Central memory CD8-positive, alpha-beta T cell (primary cell): ENCODE measurements at regions not wholly inside any gene's neighbourhood (a gene's known extent, or its start where the extent isn't known, plus 50 kb on each side); places are given as distances from the start of the nearest gene placed in this dataset.
"Not testable (repeated sequence)": the region's sequence is repeated elsewhere in the genome, so short reads cannot be mapped to it uniquely, and the experiment has no call there.

Experiments
- ATAC-seq: fragments of 150-1000 bp; cut with Tn5 transposase; replicated peaks from 2 replicates; pipeline ENCODE4 v1.10.0; 2022; ENCODE audit warnings: mild to moderate bottlenecking, moderate FRiP score, moderate number of reproducible peaks; ENCODE audit not compliant: poor library complexity, severe bottlenecking; ENCODE audit errors: extremely low read depth
- DNase-seq, 2 donors: peaks; one replicate each; pipeline ENCODE4 v3.0.0; 2021; ENCODE audit warnings: low spot score in 2 of 2
- H3K27ac Mint-ChIP-seq: one replicate; pipeline ENCODE4 v1.8.0; 2022; ENCODE audit warnings: low read depth, mild to moderate bottlenecking, moderate library complexity, mixed read lengths
- H3K27me3 Mint-ChIP-seq: one replicate; pipeline ENCODE4 v1.8.0; 2022; ENCODE audit warnings: mixed read lengths
- H3K36me3 Mint-ChIP-seq: one replicate; pipeline ENCODE4 v1.8.0; 2022; ENCODE audit warnings: mild to moderate bottlenecking, moderate library complexity, mixed read lengths; ENCODE audit not compliant: insufficient read depth
- H3K4me1 Mint-ChIP-seq: one replicate; pipeline ENCODE4 v1.8.0; 2022; ENCODE audit warnings: mixed read lengths
- H3K4me3 Mint-ChIP-seq: one replicate; pipeline ENCODE4 v1.8.0; 2022; ENCODE audit warnings: mild to moderate bottlenecking, moderate library complexity, mixed read lengths
- H3K9me3 Mint-ChIP-seq: one replicate; pipeline ENCODE4 v1.8.0; 2022; ENCODE audit warnings: mixed read lengths

DNA sequence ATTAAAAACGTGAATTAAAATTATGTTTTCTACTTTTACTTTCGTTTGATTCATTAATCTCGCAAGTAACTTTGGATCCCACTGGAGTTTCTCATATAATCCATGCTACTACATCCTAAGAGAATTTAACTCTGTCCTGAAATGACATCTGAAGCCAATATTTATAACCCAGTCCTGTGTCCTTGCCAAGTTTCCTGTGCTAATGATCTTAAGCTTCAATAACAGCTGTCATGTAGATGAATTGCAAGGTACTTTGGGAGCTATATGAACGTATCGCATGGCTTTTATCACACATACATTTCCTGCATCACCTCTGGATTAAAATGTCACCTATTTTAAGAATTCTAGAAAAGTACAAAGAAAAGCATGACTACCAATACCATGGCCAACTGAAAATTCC, 833.8 kb upstream of the CITED2 start:
- H3K36me3 Mint-ChIP-seq: no peaks in the 10 kb centered on the region

DNA sequence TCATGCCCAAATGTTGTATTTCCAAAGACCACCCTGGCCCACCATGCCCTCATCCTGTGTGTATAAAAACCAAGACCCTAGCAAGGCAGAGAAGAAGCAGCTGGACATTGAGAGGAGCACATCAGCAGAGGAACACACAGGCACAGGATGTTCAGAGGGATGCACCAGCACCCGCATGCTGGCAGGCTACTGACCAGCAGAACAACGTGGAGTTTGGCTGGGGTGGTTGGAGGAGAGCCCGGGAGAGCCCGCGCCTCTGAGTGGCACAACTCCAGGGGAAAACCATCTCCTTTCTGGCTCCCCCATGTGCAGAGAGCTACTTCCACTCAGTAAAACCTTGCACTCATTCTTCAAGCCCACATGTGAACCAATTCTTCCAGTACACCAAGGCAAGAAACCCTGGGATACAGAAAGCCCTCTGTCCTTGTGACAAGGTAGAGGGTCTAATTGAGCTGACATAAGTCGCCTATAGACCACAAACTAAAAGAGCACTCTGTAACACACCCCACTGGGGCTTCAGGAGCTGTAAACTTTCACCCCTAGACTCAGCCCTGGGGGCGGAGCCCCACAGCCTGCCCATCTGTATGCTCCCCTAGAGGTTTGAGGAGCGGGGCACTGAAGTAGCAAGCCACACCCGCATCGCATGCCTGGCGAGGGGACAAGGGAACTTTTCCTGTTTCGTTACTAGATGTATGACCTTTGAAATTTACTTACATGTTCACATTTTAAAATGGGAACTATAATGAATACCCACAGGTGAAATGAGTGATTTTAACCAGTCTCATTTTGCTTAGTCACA, 831.5 kb upstream of the CITED2 start:
- Mint-ChIP-seq H3K9me3 (no peaks in the 10 kb centered on the region), H3K27me3 (no peaks in the 10 kb centered on the region), H3K27ac (no peak overlapping the region), H3K36me3 (no peaks in the 10 kb centered on the region), H3K4me1 (no peaks in the 10 kb centered on the region), H3K4me3 (no peak overlapping the region)
- DNase-seq (no peak), ATAC-seq (no peak)

More for the DNA sequence above, 833.8 kb upstream of the CITED2 start:
- no peaks in the 10 kb centered on the region for H3K4me1 Mint-ChIP-seq
- no peaks in the 10 kb centered on the region for H3K27me3 Mint-ChIP-seq
- ATAC-seq (no peak), DNase-seq (no peak)
- no peak overlapping the region for H3K4me3 Mint-ChIP-seq
- H3K9me3 Mint-ChIP-seq: no peaks in the 10 kb centered on the region
- H3K27ac Mint-ChIP-seq: no peak overlapping the region

DNA sequence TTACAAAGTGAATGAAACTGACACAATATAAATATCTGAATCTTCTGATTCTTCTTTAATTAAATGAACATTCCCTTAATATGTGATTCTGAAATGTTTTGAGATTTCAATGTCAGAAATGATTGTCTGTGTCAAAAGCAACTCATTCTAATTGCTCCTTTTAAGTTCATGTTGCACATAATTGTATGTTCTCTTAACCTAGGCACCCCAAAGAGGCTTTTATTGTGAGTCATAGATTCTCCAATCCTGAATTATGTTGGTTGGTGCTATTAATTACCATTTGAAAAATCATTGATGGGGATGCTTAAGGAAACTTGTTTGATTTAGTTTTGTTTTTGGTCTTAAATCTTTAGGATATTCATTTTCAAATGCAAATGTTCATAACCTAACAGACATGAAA, 829.7 kb upstream of the CITED2 start:
- H3K27ac Mint-ChIP-seq: no peak overlapping the region
- H3K4me3 Mint-ChIP-seq: no peak overlapping the region

DNA sequence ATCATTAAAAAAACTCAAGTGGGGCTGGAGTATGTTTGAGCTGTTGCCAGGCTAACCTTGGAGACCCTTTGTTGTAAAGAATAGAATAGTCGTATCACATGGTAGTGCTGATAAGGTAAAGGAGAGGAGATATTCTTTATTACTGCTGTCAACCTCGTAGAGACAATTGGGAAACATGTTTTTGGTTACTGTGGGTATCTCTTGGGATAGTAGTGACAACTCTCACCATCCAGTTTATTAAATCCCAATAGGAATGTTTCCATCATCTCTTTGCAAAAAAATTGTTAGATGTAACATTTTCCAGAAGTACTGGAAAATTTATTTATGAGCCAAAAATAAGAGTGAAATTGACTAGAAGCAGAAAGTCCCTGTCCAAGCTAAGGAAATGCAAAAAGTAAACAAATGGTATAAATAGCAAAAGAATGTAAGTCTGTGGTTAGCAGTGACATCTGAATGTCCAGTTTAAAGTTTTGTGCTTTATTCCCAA, 829.3 kb upstream of the CITED2 start:
- Mint-ChIP-seq H3K27ac (no peak overlapping the region), H3K36me3 (no peaks in the 10 kb centered on the region), H3K27me3 (no peaks in the 10 kb centered on the region), H3K9me3 (no peaks in the 10 kb centered on the region), H3K4me3 (no peak overlapping the region), H3K4me1 (no peaks in the 10 kb centered on the region)
- ATAC-seq (no peak), DNase-seq (no peak)

More for the DNA sequence above, 829.7 kb upstream of the CITED2 start:
- ATAC-seq: no peak
- Mint-ChIP-seq H3K27me3 (no peaks in the 10 kb centered on the region), H3K36me3 (no peaks in the 10 kb centered on the region), H3K4me1 (no peaks in the 10 kb centered on the region), H3K9me3 (no peaks in the 10 kb centered on the region)
- no peak for DNase-seq

DNA sequence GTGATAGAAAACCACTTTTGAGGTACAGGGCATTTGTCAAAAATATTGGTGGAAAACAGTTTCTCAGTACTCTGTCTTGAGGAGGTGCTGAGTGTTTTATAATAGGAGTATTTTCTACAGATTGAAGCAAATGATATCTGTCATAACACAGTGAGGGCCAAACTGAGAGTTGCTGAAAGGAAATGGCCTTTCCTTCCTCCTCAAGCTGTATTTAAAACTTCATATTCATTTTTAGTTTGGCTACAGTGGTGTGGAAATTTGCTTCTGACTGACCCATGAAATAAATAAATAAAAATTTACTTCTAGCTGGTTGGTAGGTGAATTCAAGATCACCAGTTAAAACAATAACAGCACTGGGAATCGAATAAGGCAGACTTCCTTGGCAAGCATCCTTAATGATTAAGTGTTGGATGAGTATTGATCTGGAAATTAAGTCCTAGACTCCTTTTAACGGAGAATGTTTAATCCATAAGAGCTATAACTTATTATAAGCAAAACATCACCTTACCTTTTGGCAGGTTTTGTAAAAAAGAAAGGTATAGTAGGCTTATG, 828.6 kb upstream of the CITED2 start:
- Mint-ChIP-seq H3K36me3 (no peaks in the 10 kb centered on the region), H3K4me3 (no peak overlapping the region), H3K27ac (no peak overlapping the region), H3K4me1 (no peaks in the 10 kb centered on the region), H3K27me3 (no peaks in the 10 kb centered on the region), H3K9me3 (no peaks in the 10 kb centered on the region)
- ATAC-seq (no peak), DNase-seq (no peak)

DNA sequence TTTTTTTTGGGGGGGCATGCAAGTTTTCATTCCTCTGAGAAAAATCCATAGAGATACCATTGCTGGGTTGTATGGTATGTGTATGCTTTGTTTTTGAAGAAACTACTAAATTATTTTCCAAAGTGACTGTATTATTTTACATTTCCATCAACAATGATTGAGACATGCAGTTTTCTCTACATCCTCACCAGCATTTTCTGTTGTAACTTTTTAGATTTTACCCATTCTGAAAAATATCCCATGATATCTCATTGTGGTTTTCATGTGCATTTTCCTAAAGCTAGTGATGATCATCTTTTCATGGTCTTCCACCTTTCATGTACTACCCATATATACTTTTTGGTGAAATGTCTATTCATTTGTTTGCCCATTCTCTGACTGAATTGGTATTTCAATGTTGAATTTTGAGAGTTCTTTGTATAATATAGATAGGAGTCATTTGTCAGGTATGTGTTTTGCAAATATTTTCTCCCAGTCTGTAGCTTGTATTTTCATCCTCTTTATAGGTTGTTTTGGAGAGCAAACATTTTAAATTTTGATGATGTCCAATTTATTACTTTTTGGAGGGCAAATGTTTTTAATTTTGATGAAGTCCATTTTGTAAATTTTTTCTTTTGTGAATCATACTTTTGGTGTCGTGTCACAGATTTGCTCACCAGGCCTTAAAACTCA, 827.5 kb upstream of the CITED2 start:
- H3K4me3 Mint-ChIP-seq: no peak overlapping the region
- H3K27me3 Mint-ChIP-seq: no peaks in the 10 kb centered on the region
- ATAC-seq: no peak

DNA sequence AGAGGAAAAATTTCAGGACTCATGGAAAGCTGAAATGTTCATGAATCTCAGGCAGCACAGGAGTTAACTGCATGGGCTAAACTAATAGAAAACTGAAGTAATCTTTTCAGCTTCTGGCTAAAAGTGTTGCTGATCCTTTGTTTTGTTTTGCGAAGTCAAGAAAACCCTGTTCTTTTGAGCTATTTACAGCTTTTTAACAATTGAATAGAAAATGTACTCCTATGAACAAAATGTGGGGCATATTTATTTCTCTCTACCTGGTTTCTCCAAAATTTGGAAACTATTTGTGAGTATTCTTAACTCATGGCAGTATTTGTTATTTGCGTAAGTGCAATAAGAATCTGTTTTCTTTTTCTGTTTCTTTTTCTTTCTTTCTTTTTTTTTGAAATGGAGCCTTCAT, 818.8 kb upstream of the CITED2 start:
- Mint-ChIP-seq H3K4me1 (no peaks in the 10 kb centered on the region), H3K27ac (no peak overlapping the region), H3K4me3 (no peak overlapping the region), H3K9me3 (no peaks in the 10 kb centered on the region), H3K27me3 (peaks cover 23% of the 10 kb centered on the region), H3K36me3 (no peaks in the 10 kb centered on the region)
- DNase-seq (no peak), ATAC-seq (no peak)

More for the DNA sequence above, 827.5 kb upstream of the CITED2 start:
- DNase-seq: no peak
- H3K4me1 Mint-ChIP-seq: no peaks in the 10 kb centered on the region
- no peaks in the 10 kb centered on the region for H3K9me3 Mint-ChIP-seq
- no peaks in the 10 kb centered on the region for H3K36me3 Mint-ChIP-seq
- no peak overlapping the region for H3K27ac Mint-ChIP-seq

DNA sequence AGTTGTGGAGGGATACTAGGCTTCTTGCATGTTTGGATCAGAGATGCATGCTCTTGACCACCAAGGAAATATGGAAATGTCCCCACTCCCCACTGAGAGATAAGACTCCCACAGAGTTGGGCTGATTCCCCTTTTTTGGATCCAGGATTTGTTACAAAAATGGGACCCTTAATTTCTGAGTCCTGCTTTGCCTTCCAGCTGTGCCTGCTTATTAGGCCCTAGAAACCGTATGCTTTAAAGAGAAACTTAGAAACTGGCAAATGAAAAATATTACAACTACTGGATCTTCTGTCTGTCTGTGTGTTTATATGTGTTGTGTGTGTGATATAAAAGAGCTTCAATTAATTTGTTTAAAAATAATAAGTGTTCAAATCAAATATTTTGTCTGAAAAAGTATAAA, 817.6 kb upstream of the CITED2 start:
- Mint-ChIP-seq H3K27me3 (peaks cover 23% of the 10 kb centered on the region), H3K9me3 (no peaks in the 10 kb centered on the region), H3K4me3 (no peak overlapping the region), H3K36me3 (no peaks in the 10 kb centered on the region), H3K27ac (no peak overlapping the region), H3K4me1 (no peaks in the 10 kb centered on the region)
- ATAC-seq (no peak), DNase-seq (no peak)

DNA sequence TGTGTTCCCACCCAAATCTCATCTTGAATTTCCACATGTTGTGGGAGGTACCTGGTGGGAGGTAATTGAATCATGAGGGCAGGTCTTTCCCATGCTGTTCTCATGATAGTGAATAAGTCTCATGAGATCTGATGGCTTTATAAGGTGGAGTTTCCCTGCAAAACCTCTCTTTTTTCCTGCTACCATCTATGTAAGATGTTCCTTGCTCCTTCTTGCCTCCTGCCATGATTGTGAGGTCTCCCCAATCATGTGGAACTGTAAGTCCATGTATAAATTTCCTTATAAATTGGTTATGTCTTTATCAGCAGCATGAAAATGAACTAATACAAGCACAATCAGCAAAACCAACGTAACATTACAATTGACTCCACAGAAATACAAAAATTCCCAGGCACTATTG, 814.8 kb upstream of the CITED2 start:
- H3K4me3 Mint-ChIP-seq, ATAC-seq, H3K36me3 Mint-ChIP-seq, H3K9me3 Mint-ChIP-seq, H3K27ac Mint-ChIP-seq, H3K4me1 Mint-ChIP-seq, H3K27me3 Mint-ChIP-seq, DNase-seq: not testable (repeated sequence)

DNA sequence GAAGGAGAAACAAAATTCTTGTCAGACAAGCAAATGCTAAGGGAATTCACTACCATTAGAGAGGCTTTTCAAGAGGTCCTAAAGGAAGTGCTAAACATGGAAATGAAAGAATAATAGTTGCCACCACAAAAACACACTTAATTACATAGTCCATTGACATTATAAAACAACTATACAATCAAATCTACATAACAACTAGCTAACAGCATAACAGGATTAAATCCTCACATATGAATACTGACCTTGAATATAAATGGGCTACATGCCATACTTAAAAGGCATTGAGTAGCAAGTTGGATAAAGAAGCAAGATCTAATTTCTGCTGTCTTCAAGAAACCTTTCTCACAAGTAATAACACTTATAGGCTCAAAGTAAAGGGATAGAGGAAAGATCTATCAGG, 811.5 kb upstream of the CITED2 start:
- H3K27ac Mint-ChIP-seq: no peak overlapping the region
- ATAC-seq (no peak), DNase-seq (no peak)
- peaks cover 8% of the 10 kb centered on the region for H3K27me3 Mint-ChIP-seq
- no peaks in the 10 kb centered on the region for H3K9me3 Mint-ChIP-seq
- no peak overlapping the region for H3K4me3 Mint-ChIP-seq
- peaks cover 2% of the 10 kb centered on the region for H3K36me3 Mint-ChIP-seq
- no peaks in the 10 kb centered on the region for H3K4me1 Mint-ChIP-seq

DNA sequence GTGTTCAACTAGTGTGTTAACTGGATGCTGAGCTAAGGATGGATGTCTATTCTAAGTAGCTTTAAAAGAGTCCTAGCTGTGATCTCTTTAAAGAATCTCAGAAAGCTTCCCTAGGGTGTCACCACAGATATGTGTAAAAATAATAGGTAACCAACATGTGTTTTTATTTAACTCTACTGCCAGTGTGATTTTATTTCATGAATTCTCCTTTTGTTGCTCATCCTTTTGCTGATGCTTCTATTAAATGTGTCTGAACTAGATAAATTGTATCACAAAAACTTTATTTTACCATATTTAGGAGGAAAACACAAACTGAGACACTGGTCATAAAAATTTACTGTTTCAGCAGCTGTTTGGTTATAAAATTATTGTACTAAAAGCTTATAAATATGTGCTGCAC, 809.4 kb upstream of the CITED2 start:
- no peak for ATAC-seq
- peaks cover 8% of the 10 kb centered on the region for H3K27me3 Mint-ChIP-seq
- no peaks in the 10 kb centered on the region for H3K4me1 Mint-ChIP-seq
- H3K4me3 Mint-ChIP-seq: no peak overlapping the region
- H3K27ac Mint-ChIP-seq: no peak overlapping the region
- peaks cover 2% of the 10 kb centered on the region for H3K36me3 Mint-ChIP-seq
- no peaks in the 10 kb centered on the region for H3K9me3 Mint-ChIP-seq
- DNase-seq: no peak

DNA sequence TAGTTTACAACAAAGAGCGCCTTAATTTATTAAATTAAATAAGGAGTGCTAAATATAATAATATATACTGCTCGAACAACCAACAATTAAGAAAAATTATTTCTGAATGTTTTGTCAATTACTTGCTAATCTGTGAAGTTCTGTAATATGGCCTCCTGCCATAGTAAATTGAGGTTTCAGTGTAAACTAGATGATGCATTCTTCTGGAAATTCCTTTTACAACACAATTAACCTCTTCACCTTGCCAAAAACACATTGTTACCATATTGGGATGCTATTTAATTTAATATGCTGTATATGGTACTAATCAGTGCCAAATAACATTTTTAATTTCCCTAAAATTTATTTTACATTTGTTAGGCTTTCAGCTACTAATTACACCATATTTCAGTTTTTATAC, 808.4 kb upstream of the CITED2 start:
- ATAC-seq (no peak), DNase-seq (no peak)
- Mint-ChIP-seq H3K9me3 (no peaks in the 10 kb centered on the region), H3K27ac (no peak overlapping the region), H3K27me3 (peaks cover 8% of the 10 kb centered on the region), H3K4me1 (no peaks in the 10 kb centered on the region), H3K36me3 (peaks cover 2% of the 10 kb centered on the region), H3K4me3 (no peak overlapping the region)

DNA sequence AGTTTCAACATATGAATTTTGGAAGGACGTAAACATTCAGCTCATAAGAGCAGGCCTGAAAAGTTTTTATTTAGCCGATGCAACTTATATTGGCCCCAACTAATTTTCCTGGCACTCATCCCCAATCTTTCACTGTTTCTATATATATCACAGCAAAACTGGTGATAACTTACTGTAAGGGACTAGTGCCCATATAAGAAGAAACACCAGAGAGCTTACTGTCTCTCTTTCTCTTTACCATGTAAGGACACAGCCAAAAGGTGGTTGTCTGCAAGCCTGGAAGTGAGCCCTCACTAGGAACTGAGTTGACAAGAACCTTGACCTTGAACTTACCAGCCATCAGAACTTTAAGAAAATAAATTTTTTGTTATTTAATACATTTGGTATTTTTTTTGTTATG, 807.4 kb upstream of the CITED2 start:
- H3K36me3 Mint-ChIP-seq: peaks cover 2% of the 10 kb centered on the region
- no peak for ATAC-seq
- H3K4me1 Mint-ChIP-seq: no peaks in the 10 kb centered on the region
- DNase-seq: no peak
- no peaks in the 10 kb centered on the region for H3K9me3 Mint-ChIP-seq
- H3K4me3 Mint-ChIP-seq: no peak overlapping the region
- H3K27me3 Mint-ChIP-seq: peaks cover 8% of the 10 kb centered on the region
- H3K27ac Mint-ChIP-seq: no peak overlapping the region
